Tibial nerve (tissue), 3 donors: ENCODE measurements at regions not wholly inside any gene's neighbourhood (a gene's known extent, or its start where the extent isn't known, plus 50 kb on each side); places are given as distances from the start of the nearest gene placed in this dataset.

Experiments used
- CTCF ChIP-seq, 5 experiments: fragments of 200-600 bp in 3 of 5; fragments of 450-650 bp in 2 of 5; sonication (generic) in 3 of 5; IDR thresholded peaks; one replicate each; pipeline ENCODE4 v1.5.1; 2016 to 2019; ENCODE audit warnings: antibody characterized with exemption in 5 of 5, mild to moderate bottlenecking in 3 of 5, moderate library complexity in 2 of 5
- POLR2A ChIP-seq, 2 donors: fragments of 450-650 bp; IDR thresholded peaks; one replicate each; pipeline ENCODE4 v1.6.1; 2017; ENCODE audit warnings: antibody characterized with exemption in 2 of 2, mild to moderate bottlenecking in 2 of 2, moderate library complexity in 2 of 2

- TF ChIP-seq POLR2A (IDR thresholded peaks at IDR 0.05) (no peak), CTCF (IDR thresholded peaks at IDR 0.05) (no peak)
These were observed 170.9 kb upstream of the LMNTD1 start for GRCh38 chr12:25723921-25724491.
